ENCODE measurements at regions not wholly inside any gene's neighbourhood (a gene's known extent, or its start where the extent isn't known, plus 50 kb on each side); places are given as distances from the start of the nearest gene placed in this dataset.
"Not testable (repeated sequence)": the region's sequence is repeated elsewhere in the genome, so short reads cannot be mapped to it uniquely, and the experiment has no call there.

GRCh38 chr20:25858495-25859425 lies 162.1 kb upstream of the ZNF337 start:
- Histone ChIP-seq H3K27ac (no peak overlapping the region), H3K4me3 (peak overlapping the region in 1 of 4 donors; percentile 10), H3K27me3 (no peaks in the 10 kb centered on the region), H3K9me3 (replicated peaks in 1 of 3) (no peaks in the 10 kb centered on the region), H3K4me1 (replicated peaks in 1 of 2) (peaks cover 11 to 27% of the 10 kb centered on the region in 2 donors), H3K36me3 (replicated peaks in 1 of 2) (no peaks in the 10 kb centered on the region)
- TF ChIP-seq CTCF (IDR thresholded peaks at IDR 0.05) (no peak), POLR2A (IDR thresholded peaks at IDR 0.05) (no peak)
- DNase-seq = peak in 1 of 7 donors; percentile 19
- WGBS, 4 donors = 46 to 73% (median 51%) methylated on average over 25 to 37 of the region's 37 CpGs
- intact Hi-C loops (cut with DNase I) = no loop called here

GRCh38 chr20:25857091-25857788 lies 160.6 kb upstream of the ZNF337 start:
- H3K9me3 ChIP-seq (replicated peaks in 1 of 3); H3K27ac ChIP-seq; H3K36me3 ChIP-seq (replicated peaks in 1 of 2); H3K4me3 ChIP-seq; intact Hi-C loops (cut with DNase I); H3K27me3 ChIP-seq: not testable (repeated sequence)
- 93 to 95% (median 94%) methylated on average over 27 to 28 of the region's 28 CpGs for WGBS, 4 donors
- H3K4me1 ChIP-seq (replicated peaks in 1 of 2) = peaks cover 10 to 18% of the 10 kb centered on the region in 2 donors
- peak in 1 of 7 donors; percentile 20 for DNase-seq

- intact Hi-C loops (cut with DNase I) = no loop called here
- Histone ChIP-seq H3K4me1 (replicated peaks in 1 of 2) (peaks cover 4 to 17% of the 10 kb centered on the region in 2 donors), H3K27ac (no peak overlapping the region), H3K4me3 (no peak overlapping the region), H3K36me3 (replicated peaks in 1 of 2) (no peaks in the 10 kb centered on the region), H3K9me3 (replicated peaks in 1 of 3) (no peaks in the 10 kb centered on the region), H3K27me3 (no peaks in the 10 kb centered on the region)
- DNase-seq = no peak
- 89 to 95% (median 92%) methylated on average over 21 of the region's 21 CpGs for WGBS, 4 donors
- TF ChIP-seq CTCF (IDR thresholded peaks at IDR 0.05) (no peak), POLR2A (IDR thresholded peaks at IDR 0.05) (no peak)
Measured at GRCh38 chr20:25856256-25856884, 159.7 kb upstream of the ZNF337 start.

GRCh38 chr20:25855451-25856156 lies 159.0 kb upstream of the ZNF337 start:
- H3K27me3 ChIP-seq; H3K36me3 ChIP-seq (replicated peaks in 1 of 2); intact Hi-C loops (cut with DNase I); H3K4me3 ChIP-seq; H3K27ac ChIP-seq; H3K9me3 ChIP-seq (replicated peaks in 1 of 3): not testable (repeated sequence)
- DNase-seq = peak in 1 of 7 donors; percentile 17
- peaks cover 4 to 17% of the 10 kb centered on the region in 2 donors for H3K4me1 ChIP-seq (replicated peaks in 1 of 2)
- WGBS, 4 donors = 92 to 97% (median 93%) methylated on average over 7 to 23 of the region's 23 CpGs

GRCh38 chr20:25854666-25855065 lies 158.0 kb upstream of the ZNF337 start:
- H3K9me3 ChIP-seq (replicated peaks in 1 of 3); intact Hi-C loops (cut with DNase I); H3K27ac ChIP-seq; H3K27me3 ChIP-seq; H3K4me3 ChIP-seq; DNase-seq; H3K36me3 ChIP-seq (replicated peaks in 1 of 2): not testable (repeated sequence)
- 79 to 98% (median 93%) methylated on average over 4 to 11 of the region's 11 CpGs for WGBS, 4 donors
- H3K4me1 ChIP-seq (replicated peaks in 1 of 2) = peaks cover 4 to 11% of the 10 kb centered on the region in 2 donors
